NCI-H2171 treated with DMSO at 0.1 percent for 48 hours (cell line): ENCODE measurements at regions not wholly inside any gene's neighbourhood (a gene's known extent, or its start where the extent isn't known, plus 50 kb on each side); places are given as distances from the start of the nearest gene placed in this dataset.

ENCODE experiments used
- DNase-seq: peaks from one replicate; lab custom pipeline; 2025; lab: John Stamatoyannopoulos, UW

GRCh38 chr20:17787816-17788215 lies 88.0 kb downstream of the BANF2 start:
- DNase-seq, result no peak

DNA sequence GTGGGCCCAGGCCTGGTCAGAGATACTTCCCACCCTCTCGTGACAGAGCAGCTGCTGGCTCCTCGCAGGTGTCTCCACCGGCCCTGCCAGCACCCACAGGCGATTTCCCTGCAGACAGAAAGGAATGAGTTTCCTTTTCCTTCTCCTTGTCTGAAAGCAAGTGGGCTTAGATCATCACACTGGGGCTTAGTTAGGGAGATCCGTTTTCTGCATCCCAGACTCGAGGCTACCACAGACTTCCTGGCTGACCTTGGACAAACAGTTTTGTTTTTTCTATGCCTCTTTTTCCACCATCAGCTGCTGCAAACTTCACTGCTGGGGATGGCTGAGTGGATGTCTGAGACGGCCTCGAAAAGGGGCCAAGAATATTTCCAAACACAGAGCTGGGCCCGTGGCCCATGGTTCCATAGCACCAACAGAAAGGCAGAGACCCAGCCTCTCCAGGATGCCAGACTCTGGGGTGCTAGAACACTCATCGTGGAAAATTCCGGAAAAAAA lies 86.5 kb downstream of the BANF2 start:
- no peak for DNase-seq
